HL-60 (cell line): ENCODE measurements at regions not wholly inside any gene's neighbourhood (a gene's known extent, or its start where the extent isn't known, plus 50 kb on each side); places are given as distances from the start of the nearest gene placed in this dataset.

Experiments used
- DNase-seq, 2 experiments: peaks; one replicate each; pipeline ENCODE4 v3.0.0-alpha.2; 2010 to 2020; ENCODE audit warnings: low read depth in 1 of 2, low spot score in 1 of 2
- H3K27ac ChIP-seq: fragments of 250-450 bp; sonication (Bioruptor Pico); replicated peaks from 2 replicates; pipeline ENCODE4 v1.5.1; 2020; ENCODE audit warnings: mild to moderate bottlenecking, moderate library complexity
- H3K27me3 ChIP-seq: fragments of 250-450 bp; sonication (Bioruptor Pico); 2 replicates; pipeline ENCODE4 v1.5.1; 2021; ENCODE audit warnings: mild to moderate bottlenecking, moderate library complexity; ENCODE audit not compliant: insufficient read depth, poor library complexity, severe bottlenecking
- H3K4me3 ChIP-seq: replicated peaks from 2 replicates; pipeline ENCODE4 v1.5.1; 2011; ENCODE audit warnings: mild to moderate bottlenecking, control low read depth, low read length; ENCODE audit not compliant: insufficient read depth
- CTCF ChIP-seq: IDR thresholded peaks from one replicate; pipeline ENCODE4 v1.5.1; 2011; ENCODE audit warnings: low read length, control low read depth, inconsistent platforms; ENCODE audit not compliant: insufficient read depth
- GABPA ChIP-seq: IDR thresholded peaks from 2 replicates; pipeline ENCODE4 v1.6.1; 2012; ENCODE audit warnings: low read depth
- POLR2AphosphoS5 ChIP-seq: IDR thresholded peaks from 2 replicates; pipeline ENCODE4 v1.6.1; 2012; ENCODE audit warnings: low read depth
- REST ChIP-seq: IDR thresholded peaks from 2 replicates; pipeline ENCODE4 v1.6.1; 2012; ENCODE audit warnings: low read depth; ENCODE audit not compliant: insufficient replicate concordance
- SPI1 ChIP-seq: IDR thresholded peaks from 2 replicates; pipeline ENCODE4 v1.6.1; 2012; ENCODE audit warnings: low read depth, mild to moderate bottlenecking, borderline replicate concordance

- H3K27me3 ChIP-seq, result no peaks in the 10 kb centered on the region
- no peak for DNase-seq
- no peak overlapping the region for H3K27ac ChIP-seq
Measured at GRCh38 chr4:163955288-163955687, 460.8 kb downstream of the TMA16 start.

GRCh38 chr4:163958751-163959150, 464.3 kb downstream of the TMA16 start:
- no peak for DNase-seq
- no peak overlapping the region for H3K4me3 ChIP-seq
- no peak for TF ChIP-seq GABPA
- no peak for TF ChIP-seq POLR2AphosphoS5
- TF ChIP-seq CTCF, result no peak
- TF ChIP-seq SPI1, result no peak
- TF ChIP-seq REST, result no peak
- no peaks in the 10 kb centered on the region for H3K27me3 ChIP-seq
- no peak overlapping the region for H3K27ac ChIP-seq

More at GRCh38 chr4:163955288-163955687, 460.8 kb downstream of the TMA16 start:
- TF ChIP-seq GABPA, result no peak
- no peak for TF ChIP-seq CTCF
- TF ChIP-seq REST, result no peak
- no peak for TF ChIP-seq SPI1
- TF ChIP-seq POLR2AphosphoS5, result no peak
- H3K4me3 ChIP-seq, result no peak overlapping the region

GRCh38 chr4:163959932-163960331, 465.4 kb downstream of the TMA16 start:
- no peak overlapping the region for H3K27ac ChIP-seq
- no peaks in the 10 kb centered on the region for H3K27me3 ChIP-seq
- TF ChIP-seq CTCF (no peak), SPI1 (no peak), GABPA (no peak), REST (no peak), POLR2AphosphoS5 (no peak)
- no peak overlapping the region for H3K4me3 ChIP-seq
- no peak for DNase-seq
